Upper lobe of left lung (tissue), 6 donors: ENCODE measurements at regions not wholly inside any gene's neighbourhood (a gene's known extent, or its start where the extent isn't known, plus 50 kb on each side); places are given as distances from the start of the nearest gene placed in this dataset.

Source experiments
- ATAC-seq, 2 donors: fragments of 200-7000 bp; cut with Tn5 transposase; one replicate each; pipeline ENCODE4 v1.9.1; 2022; ENCODE audit warnings: mild to moderate bottlenecking in 2 of 2, moderate library complexity in 2 of 2; ENCODE audit not compliant: low FRiP score in 2 of 2
- DNase-seq, 2 donors: peaks; one replicate each; pipeline ENCODE4 v3.0.0-alpha.2; 2019 to 2020
- H3K27ac ChIP-seq, 4 donors: fragments of 200-600 bp; sonication (generic); one replicate each; pipeline ENCODE4 v1.5.1; 2016 to 2019
- H3K27me3 ChIP-seq, 4 donors: fragments of 200-600 bp; sonication (generic); one replicate each; pipeline ENCODE4 v1.5.1; 2017 to 2019
- H3K36me3 ChIP-seq, 4 donors: fragments of 200-600 bp; sonication (generic); one replicate each; pipeline ENCODE4 v1.5.1; 2016 to 2019
- H3K4me1 ChIP-seq, 4 donors: fragments of 200-600 bp; sonication (generic); one replicate each; pipeline ENCODE4 v1.5.1; 2018 to 2019
- H3K4me3 ChIP-seq, 4 donors: fragments of 200-600 bp; sonication (generic); one replicate each; pipeline ENCODE4 v1.5.1; 2017 to 2019; ENCODE audit warnings: mild to moderate bottlenecking in 2 of 4, moderate library complexity in 1 of 4
- H3K9me3 ChIP-seq, 4 donors: fragments of 200-600 bp; sonication (generic); one replicate each; pipeline ENCODE4 v1.5.1; 2018 to 2019
- EP300 ChIP-seq, 4 donors: sonication (generic); formaldehyde crosslinking; IDR thresholded peaks; one replicate each; pipeline ENCODE4 v1.5.1; 2017; ENCODE audit warnings: antibody characterized with exemption in 4 of 4, control low read depth in 2 of 4
- POLR2A ChIP-seq, 4 donors: fragments of 450-650 bp; IDR thresholded peaks; one replicate each; pipeline ENCODE4 v1.5.1; 2016 to 2017; ENCODE audit warnings: antibody characterized with exemption in 4 of 4, mild to moderate bottlenecking in 2 of 4
- POLR2AphosphoS5 ChIP-seq, 2 donors: sonication (generic); formaldehyde crosslinking; IDR thresholded peaks; one replicate each; pipeline ENCODE4 v1.5.1; 2017; ENCODE audit warnings: antibody characterized with exemption in 2 of 2
- WGBS, 2 donors: methylation state at CpG; one replicate each; pipeline ENCODE4 v1.1.5; 2017 to 2018; 5-methylcytosine and 5-hydroxymethylcytosine counted together
- TF ChIP-seq, protein P1 (sequence below), 6 experiments: fragments of 450-650 bp in 4 of 6; fragments of 200-600 bp in 2 of 6; sonication (generic) in 2 of 6; IDR thresholded peaks; one replicate each; pipeline ENCODE4 v1.5.1; 2016 to 2019; ENCODE audit warnings: antibody characterized with exemption in 6 of 6
- donor health status: DM: no; HTN: no; CAD: no; lungs with moderate emphysema.
- donor health status: DM: no; HTN: yes; CAD: no; lungs with severe emphysema.

DNA sequence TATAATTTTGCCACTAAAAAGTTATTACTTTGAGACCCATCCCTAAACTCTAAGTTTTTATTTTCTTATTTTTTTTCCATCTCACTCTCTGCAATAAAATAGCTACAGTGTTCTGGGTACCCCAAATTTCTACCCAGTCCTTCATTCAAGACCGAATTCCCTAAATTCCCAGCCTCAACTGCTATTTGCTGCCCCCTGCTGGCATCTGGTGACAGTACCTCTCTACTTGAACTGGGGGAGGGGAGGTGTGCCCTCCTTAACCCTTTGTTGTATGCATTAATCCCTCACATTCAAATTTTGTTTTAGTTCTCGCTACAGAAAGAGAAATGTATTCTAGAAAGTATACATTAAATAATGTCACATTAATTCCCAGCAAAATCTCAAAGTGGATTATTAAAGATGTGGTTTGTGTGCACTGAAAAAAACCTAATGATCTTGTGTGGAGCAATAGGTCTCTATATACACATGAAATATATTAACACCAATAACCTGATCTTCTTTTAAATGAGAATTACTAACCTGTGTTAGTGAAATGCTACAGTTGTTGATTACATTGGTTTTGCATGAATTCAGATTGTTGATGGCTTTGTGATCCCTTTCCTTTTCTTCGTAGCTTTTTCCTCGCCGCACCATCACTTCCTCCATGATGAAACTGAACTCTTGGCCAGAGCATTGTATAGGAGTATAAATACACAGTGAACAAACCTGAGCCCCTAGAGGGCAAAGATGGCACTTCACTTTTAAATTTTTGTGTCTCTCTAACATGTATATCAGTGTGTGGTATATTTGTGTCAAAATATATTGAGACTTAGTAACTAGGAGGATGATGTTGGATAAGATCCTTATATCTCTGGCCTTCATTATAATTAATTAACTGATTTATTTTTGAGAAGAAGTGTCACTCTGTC, 590.0 kb downstream of the METTL15 start:
- no peaks in the 10 kb centered on the region for H3K9me3 ChIP-seq
- no peak overlapping the region for H3K27ac ChIP-seq
- DNase-seq (peak in 1 of 2 donors; percentile 24), ATAC-seq (peak in 1 of 2 donors; percentile 77)
- no peaks in the 10 kb centered on the region for H3K27me3 ChIP-seq
- H3K4me3 ChIP-seq: no peak overlapping the region
- H3K4me1 ChIP-seq: no peaks in the 10 kb centered on the region
- TF ChIP-seq POLR2A (IDR thresholded peaks at IDR 0.05): no peak
- TF ChIP-seq, protein P1, sequence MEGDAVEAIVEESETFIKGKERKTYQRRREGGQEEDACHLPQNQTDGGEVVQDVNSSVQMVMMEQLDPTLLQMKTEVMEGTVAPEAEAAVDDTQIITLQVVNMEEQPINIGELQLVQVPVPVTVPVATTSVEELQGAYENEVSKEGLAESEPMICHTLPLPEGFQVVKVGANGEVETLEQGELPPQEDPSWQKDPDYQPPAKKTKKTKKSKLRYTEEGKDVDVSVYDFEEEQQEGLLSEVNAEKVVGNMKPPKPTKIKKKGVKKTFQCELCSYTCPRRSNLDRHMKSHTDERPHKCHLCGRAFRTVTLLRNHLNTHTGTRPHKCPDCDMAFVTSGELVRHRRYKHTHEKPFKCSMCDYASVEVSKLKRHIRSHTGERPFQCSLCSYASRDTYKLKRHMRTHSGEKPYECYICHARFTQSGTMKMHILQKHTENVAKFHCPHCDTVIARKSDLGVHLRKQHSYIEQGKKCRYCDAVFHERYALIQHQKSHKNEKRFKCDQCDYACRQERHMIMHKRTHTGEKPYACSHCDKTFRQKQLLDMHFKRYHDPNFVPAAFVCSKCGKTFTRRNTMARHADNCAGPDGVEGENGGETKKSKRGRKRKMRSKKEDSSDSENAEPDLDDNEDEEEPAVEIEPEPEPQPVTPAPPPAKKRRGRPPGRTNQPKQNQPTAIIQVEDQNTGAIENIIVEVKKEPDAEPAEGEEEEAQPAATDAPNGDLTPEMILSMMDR (IDR thresholded peaks at IDR 0.05): peak in 5 of 6 experiments; percentile 20 to 54 (median 42)
- WGBS, 2 donors: 57 to 64% methylated on average over 5 of the region's 5 CpGs
- H3K36me3 ChIP-seq: no peaks in the 10 kb centered on the region

DNA sequence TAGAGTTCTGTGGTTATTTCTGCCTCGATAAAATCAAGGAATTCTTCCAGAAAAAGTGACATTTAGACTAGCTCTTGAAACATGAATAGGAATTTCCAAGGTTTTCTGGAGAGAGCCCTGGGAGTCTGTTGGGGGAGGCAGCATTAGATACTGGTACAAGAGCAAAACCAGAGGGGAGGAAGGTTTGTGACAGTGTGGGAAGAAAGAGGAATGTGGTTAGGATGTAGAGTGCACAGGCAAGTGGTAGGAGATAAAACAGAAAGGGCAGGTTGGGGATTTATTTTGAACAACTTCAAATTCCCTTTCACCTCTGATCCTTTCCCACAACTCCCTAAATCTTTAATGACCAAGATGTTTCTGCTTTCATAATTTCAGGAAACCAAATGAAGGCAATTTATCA, 588.4 kb downstream of the METTL15 start:
- Histone ChIP-seq H3K36me3 (no peaks in the 10 kb centered on the region), H3K27me3 (no peaks in the 10 kb centered on the region), H3K27ac (no peak overlapping the region), H3K4me1 (no peaks in the 10 kb centered on the region), H3K9me3 (no peaks in the 10 kb centered on the region), H3K4me3 (no peak overlapping the region)
- TF ChIP-seq, protein P1 (IDR thresholded peaks at IDR 0.05): no peak
- TF ChIP-seq POLR2AphosphoS5 (IDR thresholded peaks at IDR 0.05): no peak
- TF ChIP-seq EP300 (IDR thresholded peaks at IDR 0.05): no peak
- no peak for TF ChIP-seq POLR2A (IDR thresholded peaks at IDR 0.05)
- WGBS, 2 donors: 65 to 68% methylated on average over 1 of the region's 1 CpG
- no peak for ATAC-seq
- DNase-seq: no peak

DNA sequence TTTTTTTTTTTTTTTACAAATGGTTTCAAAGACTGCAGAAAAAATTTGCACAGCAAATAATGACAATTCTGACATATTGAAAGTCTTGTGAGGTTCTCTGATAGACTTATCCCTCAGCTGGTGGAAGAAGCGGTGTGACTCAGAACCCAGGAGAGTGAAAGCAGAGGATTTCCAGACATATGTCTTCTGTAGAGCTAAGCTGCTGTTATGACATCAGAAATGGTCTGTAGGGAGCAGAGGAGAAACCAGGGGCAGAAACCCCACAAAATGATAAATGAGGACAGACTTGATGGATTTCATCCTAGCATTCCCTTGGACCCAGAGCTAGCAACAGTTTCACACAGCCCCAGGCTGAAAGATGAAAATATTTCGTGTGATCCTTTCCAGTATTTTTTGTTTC, 582.6 kb downstream of the METTL15 start:
- WGBS, 2 donors: 69 to 77% methylated on average over 2 of the region's 2 CpGs
- no peak for TF ChIP-seq EP300 (IDR thresholded peaks at IDR 0.05)
- no peak for TF ChIP-seq POLR2AphosphoS5 (IDR thresholded peaks at IDR 0.05)
- TF ChIP-seq, protein P1 (IDR thresholded peaks at IDR 0.05): no peak
- TF ChIP-seq POLR2A (IDR thresholded peaks at IDR 0.05): no peak
- ATAC-seq: no peak

DNA sequence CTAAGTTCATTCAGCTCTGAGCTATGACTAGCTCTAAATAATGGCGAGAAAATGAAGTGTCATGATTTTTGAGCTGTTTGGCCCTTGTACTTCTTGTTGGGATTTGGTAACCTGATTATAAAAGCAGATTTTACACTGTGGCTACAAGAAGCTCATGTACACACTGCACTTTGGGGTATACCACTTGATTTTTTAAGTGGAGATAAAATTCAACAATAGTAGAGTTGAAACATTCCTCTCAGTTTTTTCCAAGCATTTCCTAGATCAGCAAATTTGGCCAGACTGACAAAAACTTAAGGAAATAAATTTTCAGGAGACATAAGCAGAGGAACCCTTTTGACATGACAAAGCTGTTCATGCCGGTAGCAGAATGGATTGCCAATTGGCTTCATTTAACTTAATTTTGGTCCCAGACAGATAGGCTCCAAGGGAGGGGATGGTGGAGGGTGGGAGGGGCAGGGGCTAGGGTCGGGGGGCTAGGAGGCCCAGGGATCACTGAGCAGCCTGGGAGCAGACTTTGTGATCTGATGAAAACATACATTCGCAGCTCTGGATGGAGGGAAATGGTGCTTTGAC, 575.9 kb downstream of the METTL15 start:
- 42 to 51% methylated on average over 3 to 4 of the region's 4 CpGs for WGBS, 2 donors
- ATAC-seq (no peak), DNase-seq (no peak)
- Histone ChIP-seq H3K36me3 (no peaks in the 10 kb centered on the region), H3K27me3 (no peaks in the 10 kb centered on the region), H3K27ac (no peak overlapping the region), H3K4me1 (no peaks in the 10 kb centered on the region), H3K4me3 (no peak overlapping the region), H3K9me3 (no peaks in the 10 kb centered on the region)
- TF ChIP-seq POLR2AphosphoS5 (IDR thresholded peaks at IDR 0.05) (no peak), POLR2A (IDR thresholded peaks at IDR 0.05) (no peak), EP300 (IDR thresholded peaks at IDR 0.05) (no peak)
- TF ChIP-seq, protein P1 (IDR thresholded peaks at IDR 0.05): no peak

More for the DNA sequence above, 582.6 kb downstream of the METTL15 start:
- H3K9me3 ChIP-seq: no peaks in the 10 kb centered on the region
- H3K4me1 ChIP-seq: no peaks in the 10 kb centered on the region
- DNase-seq: no peak
- H3K36me3 ChIP-seq: no peaks in the 10 kb centered on the region
- no peak overlapping the region for H3K27ac ChIP-seq
- H3K27me3 ChIP-seq: no peaks in the 10 kb centered on the region
- no peak overlapping the region for H3K4me3 ChIP-seq
